ENCODE measurements at regions not wholly inside any gene's neighbourhood (a gene's known extent, or its start where the extent isn't known, plus 50 kb on each side); places are given as distances from the start of the nearest gene placed in this dataset.

DNA sequence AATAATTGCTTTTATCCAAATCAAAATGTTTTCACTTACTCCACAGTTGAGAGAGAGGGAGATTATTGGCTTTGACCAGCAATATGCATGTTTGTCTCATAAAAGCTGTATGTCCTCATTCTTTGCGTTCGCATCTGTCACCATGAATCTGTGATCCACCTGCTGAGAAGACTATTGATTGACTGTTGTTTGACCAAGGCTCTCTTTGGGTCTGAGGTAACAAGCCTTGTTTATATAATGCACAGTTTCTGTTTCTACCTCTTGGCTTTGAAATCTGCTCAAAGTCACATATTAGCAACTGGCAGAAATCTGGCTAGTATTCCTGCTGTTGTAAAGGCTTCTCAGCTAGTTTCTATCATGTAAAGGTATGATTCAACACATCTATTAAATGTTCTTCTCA is 157.0 kb downstream of the LYPLAL1 start:
- TF ChIP-seq CTCF (IDR thresholded peaks at IDR 0.05): no peak
- TF ChIP-seq EP300 (IDR thresholded peaks at IDR 0.05): no peak
- no peak for TF ChIP-seq POLR2A (IDR thresholded peaks at IDR 0.05)
